Trophoblast cell (in vitro differentiated cells and primary cell): ENCODE measurements at regions not wholly inside any gene's neighbourhood (a gene's known extent, or its start where the extent isn't known, plus 50 kb on each side); places are given as distances from the start of the nearest gene placed in this dataset.
A peak's percentile ranks its signal among the peaks of the same experiment; 100 is the strongest.

Experiments used
- DNase-seq, 2 donors: peaks; one replicate each; pipeline ENCODE4 v3.0.0-alpha.2; 2016
- H2AFZ ChIP-seq: 2 replicates; pipeline ENCODE4 v1.6.1; 2013; ENCODE audit warnings: low read length, moderate library complexity, mild to moderate bottlenecking; ENCODE audit not compliant: insufficient read depth, poor library complexity
- H2AK5ac ChIP-seq: 2 replicates; pipeline ENCODE4 v1.6.1; 2013; ENCODE audit warnings: mild to moderate bottlenecking, low read length
- H2BK120ac ChIP-seq: 2 replicates; pipeline ENCODE4 v1.6.1; 2013; ENCODE audit warnings: low read length, mild to moderate bottlenecking, moderate library complexity; ENCODE audit not compliant: insufficient read depth, poor library complexity
- H2BK12ac ChIP-seq: 2 replicates; pipeline ENCODE4 v1.6.1; 2013; ENCODE audit warnings: mild to moderate bottlenecking, low read length, moderate library complexity
- H2BK5ac ChIP-seq: 2 replicates; pipeline ENCODE4 v1.6.1; 2013; ENCODE audit warnings: low read length, low read depth, moderate library complexity, mild to moderate bottlenecking; ENCODE audit not compliant: poor library complexity
- H3K14ac ChIP-seq: 2 replicates; pipeline ENCODE4 v1.6.1; 2013; ENCODE audit warnings: mild to moderate bottlenecking, low read length
- H3K18ac ChIP-seq: 2 replicates; pipeline ENCODE4 v1.6.1; 2013; ENCODE audit warnings: mild to moderate bottlenecking, low read length
- H3K23ac ChIP-seq: 2 replicates; pipeline ENCODE4 v1.6.1; 2013; ENCODE audit warnings: low read length
- H3K27ac ChIP-seq: 2 replicates; pipeline ENCODE4 v1.5.1; 2013; ENCODE audit warnings: low read depth, mild to moderate bottlenecking, inconsistent platforms, low read length, moderate library complexity
- H3K27me3 ChIP-seq: 2 replicates; pipeline ENCODE4 v1.6.1; 2013; ENCODE audit warnings: inconsistent platforms, mild to moderate bottlenecking, low read length, moderate library complexity; ENCODE audit not compliant: insufficient read depth
- H3K36me3 ChIP-seq, 2 experiments: 1 replicate in 1 of 2; 2 replicates in 1 of 2; pipeline ENCODE4 v1.6.1; 2013; ENCODE audit warnings: low read length in 2 of 2, mild to moderate bottlenecking in 2 of 2, moderate library complexity in 1 of 2; ENCODE audit not compliant: insufficient read depth in 2 of 2, control insufficient read depth in 1 of 2
- H3K4ac ChIP-seq: 2 replicates; pipeline ENCODE4 v1.6.1; 2013; ENCODE audit warnings: low read depth, mild to moderate bottlenecking, low read length, moderate library complexity
- H3K4me1 ChIP-seq, 2 experiments: 1 replicate in 1 of 2; 2 replicates in 1 of 2; pipeline ENCODE4 v1.6.1; 2013; ENCODE audit warnings: low read length in 2 of 2, mild to moderate bottlenecking in 2 of 2, moderate library complexity in 1 of 2; ENCODE audit not compliant: insufficient read depth in 2 of 2, control insufficient read depth in 1 of 2
- H3K4me2 ChIP-seq: 2 replicates; pipeline ENCODE4 v1.6.1; 2013; ENCODE audit warnings: inconsistent platforms, mild to moderate bottlenecking, low read length, moderate library complexity
- H3K4me3 ChIP-seq: 2 replicates; pipeline ENCODE4 v1.5.1; 2013; ENCODE audit warnings: mild to moderate bottlenecking, low read depth, low read length, inconsistent platforms
- H3K79me1 ChIP-seq: one replicate; pipeline ENCODE4 v1.6.1; 2013; ENCODE audit warnings: low read length
- H3K79me2 ChIP-seq: 2 replicates; pipeline ENCODE4 v1.6.1; 2013; ENCODE audit warnings: low read length, mild to moderate bottlenecking; ENCODE audit not compliant: control insufficient read depth, insufficient read depth, poor library complexity
- H3K9ac ChIP-seq: 2 replicates; pipeline ENCODE4 v1.6.1; 2013; ENCODE audit warnings: mild to moderate bottlenecking, low read length
- H3K9me3 ChIP-seq: 2 replicates; pipeline ENCODE4 v1.6.1; 2013; ENCODE audit warnings: low read depth, mild to moderate bottlenecking, control low read depth, inconsistent platforms, low read length; ENCODE audit not compliant: insufficient read depth
- H4K12ac ChIP-seq: 2 replicates; pipeline ENCODE4 v1.6.1; 2013; ENCODE audit warnings: low read depth, mild to moderate bottlenecking, low read length, moderate library complexity
- H4K8ac ChIP-seq: 2 replicates; pipeline ENCODE4 v1.6.1; 2013; ENCODE audit warnings: low read depth, mild to moderate bottlenecking, low read length, moderate library complexity
- H4K91ac ChIP-seq: one replicate; pipeline ENCODE4 v1.6.1; 2013; ENCODE audit warnings: low read depth, mild to moderate bottlenecking, low read length, moderate library complexity
- WGBS: extraction: QIAGEN DNeasy Blood & Tissue Kit; methylation state at CpG from one replicate; pipeline ENCODE4 v1.1.7; 2013; ENCODE audit warnings: missing lambda C conversion rate; ENCODE audit not compliant: insufficient read length, insufficient coverage; ENCODE audit errors: extremely low coverage; 5-methylcytosine and 5-hydroxymethylcytosine counted together

DNA sequence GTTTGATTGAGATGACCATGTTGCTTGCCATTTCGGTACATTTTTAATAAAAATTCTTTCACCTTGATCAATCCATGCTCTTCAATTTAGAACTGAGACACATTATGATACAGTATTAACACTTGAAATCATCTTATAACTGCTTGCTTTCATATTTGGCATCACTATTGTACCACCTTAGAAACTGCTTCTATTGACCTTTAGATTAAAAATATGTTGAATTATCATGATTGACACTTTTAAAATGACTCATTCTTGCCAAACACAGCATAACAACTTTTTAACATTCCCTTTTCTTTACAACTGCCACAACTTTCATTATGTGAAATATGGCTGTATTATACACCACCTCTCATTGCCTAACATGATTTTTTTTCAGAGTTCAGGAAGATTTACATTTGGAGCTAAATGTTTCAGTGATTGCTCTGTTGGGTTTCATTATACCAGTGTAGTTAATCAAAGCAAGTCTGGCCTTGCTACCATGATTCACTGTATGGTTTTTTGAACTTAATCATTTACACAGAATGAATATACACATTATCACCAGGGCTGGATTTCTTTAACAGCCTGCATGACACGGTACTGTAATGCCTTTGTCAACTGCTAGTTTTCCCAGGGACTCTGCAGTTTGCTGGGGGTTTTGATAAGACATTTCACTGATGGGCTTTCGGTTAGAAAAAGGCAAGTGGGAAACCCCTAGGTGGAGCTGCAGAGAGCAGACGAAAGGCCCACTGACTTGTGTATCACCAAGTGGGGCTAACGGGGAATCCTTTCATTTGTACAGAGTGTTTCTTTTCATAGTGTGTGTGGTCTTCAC is 93.6 kb upstream of the TLE4 start:
- no peaks in the 10 kb centered on the region for H3K4me1 ChIP-seq
- H2AK5ac ChIP-seq: no peak overlapping the region
- no peak overlapping the region for H2BK12ac ChIP-seq
- no peaks in the 10 kb centered on the region for H3K79me1 ChIP-seq
- H4K8ac ChIP-seq: no peak overlapping the region
- no peak overlapping the region for H3K9ac ChIP-seq
- no peaks in the 10 kb centered on the region for H3K27me3 ChIP-seq
- no peak overlapping the region for H3K14ac ChIP-seq
- no peak overlapping the region for H3K18ac ChIP-seq
- H3K27ac ChIP-seq: no peak overlapping the region
- no peak overlapping the region for H3K4me2 ChIP-seq
- no peak overlapping the region for H3K4ac ChIP-seq
- H2BK120ac ChIP-seq: no peak overlapping the region
- no peaks in the 10 kb centered on the region for H3K36me3 ChIP-seq
- no peaks in the 10 kb centered on the region for H3K79me2 ChIP-seq
- H3K4me3 ChIP-seq: no peak overlapping the region
- peaks cover 1% of the 10 kb centered on the region for H3K9me3 ChIP-seq
- no peak overlapping the region for H2BK5ac ChIP-seq
- no peak overlapping the region for H4K12ac ChIP-seq
- H3K23ac ChIP-seq: no peak overlapping the region
- H2AFZ ChIP-seq: no peak overlapping the region
- H4K91ac ChIP-seq: no peak overlapping the region
- peak in 1 of 2 donors; percentile 11 for DNase-seq
- WGBS: no CpG with 5 or more reads among the region's 5 CpGs

- no peak overlapping the region for H3K18ac ChIP-seq
- H4K12ac ChIP-seq: no peak overlapping the region
- no peaks in the 10 kb centered on the region for H3K9me3 ChIP-seq
- no peaks in the 10 kb centered on the region for H3K36me3 ChIP-seq
- no peak overlapping the region for H3K9ac ChIP-seq
- H3K23ac ChIP-seq: no peak overlapping the region
- H2BK120ac ChIP-seq: no peak overlapping the region
- H4K91ac ChIP-seq: no peak overlapping the region
- no peaks in the 10 kb centered on the region for H3K79me2 ChIP-seq
- H2AFZ ChIP-seq: no peak overlapping the region
- H2BK12ac ChIP-seq: no peak overlapping the region
- no peak overlapping the region for H3K4me2 ChIP-seq
- no peak overlapping the region for H3K27ac ChIP-seq
- no peaks in the 10 kb centered on the region for H3K79me1 ChIP-seq
- no peak overlapping the region for H3K4ac ChIP-seq
- H3K14ac ChIP-seq: no peak overlapping the region
- no peak overlapping the region for H2AK5ac ChIP-seq
- no peak overlapping the region for H2BK5ac ChIP-seq
- H3K27me3 ChIP-seq: no peaks in the 10 kb centered on the region
- no peak overlapping the region for H3K4me3 ChIP-seq
- H3K4me1 ChIP-seq: no peaks in the 10 kb centered on the region
- DNase-seq: peak; percentile 73 to 94
- H4K8ac ChIP-seq: no peak overlapping the region
- no CpG with 5 or more reads among the region's 4 CpGs for WGBS
These were observed 91.1 kb upstream of the TLE4 start for GRCh38 chr9:79480639-79481038.

- H2BK5ac ChIP-seq: no peak overlapping the region
- no peaks in the 10 kb centered on the region for H3K9me3 ChIP-seq
- no peaks in the 10 kb centered on the region for H3K79me2 ChIP-seq
- H4K8ac ChIP-seq: no peak overlapping the region
- no peaks in the 10 kb centered on the region for H3K36me3 ChIP-seq
- no peak overlapping the region for H4K91ac ChIP-seq
- H3K18ac ChIP-seq: no peak overlapping the region
- H3K4me2 ChIP-seq: no peak overlapping the region
- no peak overlapping the region for H2BK12ac ChIP-seq
- no peaks in the 10 kb centered on the region for H3K4me1 ChIP-seq
- no peak overlapping the region for H3K4me3 ChIP-seq
- H3K79me1 ChIP-seq: no peaks in the 10 kb centered on the region
- H2BK120ac ChIP-seq: no peak overlapping the region
- no peak for DNase-seq
- no peak overlapping the region for H2AK5ac ChIP-seq
- H3K27me3 ChIP-seq: no peaks in the 10 kb centered on the region
- no peak overlapping the region for H3K9ac ChIP-seq
- H3K23ac ChIP-seq: no peak overlapping the region
- H3K4ac ChIP-seq: no peak overlapping the region
- no peak overlapping the region for H3K27ac ChIP-seq
- H3K14ac ChIP-seq: no peak overlapping the region
- H2AFZ ChIP-seq: no peak overlapping the region
- no peak overlapping the region for H4K12ac ChIP-seq
- WGBS: no CpG with 5 or more reads among the region's 5 CpGs
These were observed 89.8 kb upstream of the TLE4 start for GRCh38 chr9:79481846-79482477.

DNA sequence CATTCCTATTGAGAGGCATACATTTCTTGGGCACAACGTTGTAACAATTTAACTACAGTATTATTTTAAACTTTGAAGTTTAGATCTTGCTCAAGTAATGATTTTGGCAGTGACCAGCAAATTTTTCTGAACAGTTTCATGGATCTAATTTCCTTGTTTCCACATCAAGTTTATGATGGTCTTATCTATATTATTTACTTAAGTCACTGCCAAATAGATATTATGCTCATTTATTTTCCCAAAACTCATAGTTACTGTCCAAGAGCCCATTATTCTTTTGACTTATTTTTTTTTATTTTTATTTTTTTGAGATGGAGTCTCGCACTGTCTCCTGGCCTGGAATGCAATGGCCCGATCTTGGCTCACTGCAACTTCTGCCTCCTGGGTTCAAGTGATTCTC is 86.5 kb upstream of the TLE4 start:
- H3K4me2 ChIP-seq: no peak overlapping the region
- H3K9ac ChIP-seq: no peak overlapping the region
- H4K12ac ChIP-seq: no peak overlapping the region
- H3K4ac ChIP-seq: no peak overlapping the region
- H3K36me3 ChIP-seq: no peaks in the 10 kb centered on the region
- no peak overlapping the region for H3K27ac ChIP-seq
- H2BK12ac ChIP-seq: no peak overlapping the region
- no peak overlapping the region for H3K18ac ChIP-seq
- no peak overlapping the region for H4K8ac ChIP-seq
- WGBS: no CpG with 5 or more reads among the region's 3 CpGs
- no peak overlapping the region for H4K91ac ChIP-seq
- H3K27me3 ChIP-seq: no peaks in the 10 kb centered on the region
- peaks cover 1% of the 10 kb centered on the region for H3K79me1 ChIP-seq
- no peak overlapping the region for H2BK120ac ChIP-seq
- no peaks in the 10 kb centered on the region for H3K9me3 ChIP-seq
- H2AK5ac ChIP-seq: no peak overlapping the region
- H3K4me1 ChIP-seq: peaks cover 0 to 2% of the 10 kb centered on the region in 2 experiments
- no peak overlapping the region for H2AFZ ChIP-seq
- no peak overlapping the region for H3K4me3 ChIP-seq
- H3K14ac ChIP-seq: no peak overlapping the region
- no peak for DNase-seq
- H3K79me2 ChIP-seq: no peaks in the 10 kb centered on the region
- H2BK5ac ChIP-seq: no peak overlapping the region
- H3K23ac ChIP-seq: no peak overlapping the region
